Liver (tissue), 7 donors: ENCODE measurements at regions not wholly inside any gene's neighbourhood (a gene's known extent, or its start where the extent isn't known, plus 50 kb on each side); places are given as distances from the start of the nearest gene placed in this dataset.

Experiments used
- DNase-seq: peaks from one replicate; pipeline ENCODE4 v3.0.0-alpha.2; 2017; ENCODE audit warnings: low spot score
- H3K27ac ChIP-seq, 2 donors: one replicate each; pipeline ENCODE4 v1.7.0; 2013; ENCODE audit warnings: inconsistent platforms in 2 of 2, low read length in 2 of 2, control low read depth in 1 of 2, low read depth in 1 of 2, mild to moderate bottlenecking in 1 of 2
- H3K27me3 ChIP-seq, 4 donors: one replicate each; pipeline versions ENCODE4 v1.6.1 to v1.7.0; 2013; ENCODE audit warnings: low read length in 3 of 4, inconsistent platforms in 1 of 4, mild to moderate bottlenecking in 1 of 4, moderate library complexity in 1 of 4; ENCODE audit not compliant: control insufficient read depth in 4 of 4, insufficient read depth in 4 of 4
- H3K36me3 ChIP-seq, 4 donors: one replicate each; pipeline versions ENCODE4 v1.6.1 to v1.7.0; 2013; ENCODE audit warnings: low read length in 3 of 4, mild to moderate bottlenecking in 3 of 4, low read depth in 1 of 4, moderate library complexity in 1 of 4; ENCODE audit not compliant: control insufficient read depth in 4 of 4, insufficient read depth in 3 of 4
- H3K4me1 ChIP-seq, 4 donors: one replicate each; pipeline versions ENCODE4 v1.6.1 to v1.7.0; 2013; ENCODE audit warnings: low read length in 3 of 4, mild to moderate bottlenecking in 3 of 4, moderate library complexity in 1 of 4; ENCODE audit not compliant: control insufficient read depth in 4 of 4, insufficient read depth in 4 of 4
- H3K4me3 ChIP-seq, 3 donors: one replicate each; pipeline versions ENCODE4 v1.6.1 to v1.7.0; 2013; ENCODE audit warnings: low read length in 3 of 3, control low read depth in 1 of 3, low read depth in 1 of 3, mild to moderate bottlenecking in 1 of 3
- H3K9ac ChIP-seq, 2 donors: one replicate each; pipeline ENCODE4 v1.7.0; 2013; ENCODE audit warnings: low read length in 2 of 2, mild to moderate bottlenecking in 2 of 2, moderate library complexity in 2 of 2, control low read depth in 1 of 2, low read depth in 1 of 2
- H3K9me3 ChIP-seq, 4 donors: one replicate each; pipeline versions ENCODE4 v1.6.1 to v1.7.0; 2013; ENCODE audit warnings: low read length in 3 of 4; ENCODE audit not compliant: control insufficient read depth in 4 of 4
- EGR1 ChIP-seq, 2 donors: IDR thresholded peaks; 2 replicates each; pipeline ENCODE4 v1.6.1; 2016 to 2018; ENCODE audit warnings: antibody characterized with exemption in 2 of 2, low read depth in 2 of 2
- FOXA1 ChIP-seq: IDR thresholded peaks from 2 replicates; pipeline ENCODE4 v1.6.1; 2016; ENCODE audit warnings: antibody characterized with exemption
- GABPA ChIP-seq, 2 donors: IDR thresholded peaks in 1 of 2; conservative IDR thresholded peaks in 1 of 2; 2 replicates each; pipeline ENCODE4 v1.6.1; 2016; ENCODE audit warnings: antibody characterized with exemption in 2 of 2, mild to moderate bottlenecking in 1 of 2, moderate library complexity in 1 of 2
- HNF4A ChIP-seq, 2 donors: conservative IDR thresholded peaks; 2 replicates each; pipeline ENCODE4 v1.6.1; 2016; ENCODE audit warnings: antibody characterized with exemption in 2 of 2, mild to moderate bottlenecking in 2 of 2
- HNF4G ChIP-seq: IDR thresholded peaks from 2 replicates; pipeline ENCODE4 v1.6.1; 2016; ENCODE audit warnings: antibody characterized with exemption
- JUND ChIP-seq, 2 donors: IDR thresholded peaks; 2 replicates each; pipeline ENCODE4 v1.6.1; 2016; ENCODE audit warnings: antibody characterized with exemption in 2 of 2
- NR2F2 ChIP-seq: IDR thresholded peaks from 2 replicates; pipeline ENCODE4 v1.6.1; 2016; ENCODE audit warnings: antibody characterized with exemption
- RAD21 ChIP-seq, 2 donors: IDR thresholded peaks; 2 replicates each; pipeline ENCODE4 v1.6.1; 2016; ENCODE audit warnings: antibody characterized with exemption in 2 of 2, mild to moderate bottlenecking in 2 of 2
- RXRA ChIP-seq, 2 donors: IDR thresholded peaks; 2 replicates each; pipeline ENCODE4 v1.6.1; 2017 to 2018; ENCODE audit warnings: antibody characterized with exemption in 2 of 2, mild to moderate bottlenecking in 1 of 2
- SP1 ChIP-seq: IDR thresholded peaks from 2 replicates; pipeline ENCODE4 v1.6.1; 2018; ENCODE audit warnings: antibody characterized with exemption, mild to moderate bottlenecking
- TAF1 ChIP-seq: conservative IDR thresholded peaks from 2 replicates; pipeline ENCODE4 v1.6.1; 2016; ENCODE audit warnings: antibody characterized with exemption, mild to moderate bottlenecking
- YY1 ChIP-seq: IDR thresholded peaks from 2 replicates; pipeline ENCODE4 v1.6.1; 2016; ENCODE audit warnings: antibody characterized with exemption, mild to moderate bottlenecking
- WGBS: extraction: QIAGEN DNeasy Blood & Tissue Kit; methylation state at CpG from one replicate; pipeline ENCODE4 v1.1.7; 2013; 5-methylcytosine and 5-hydroxymethylcytosine counted together
- TF ChIP-seq, protein P1 (sequence below): IDR thresholded peaks from 2 replicates; pipeline ENCODE4 v1.6.1; 2016; ENCODE audit warnings: antibody characterized with exemption, mild to moderate bottlenecking
- TF ChIP-seq, protein P2 (sequence below): IDR thresholded peaks from 2 replicates; pipeline ENCODE4 v1.6.1; 2016; ENCODE audit warnings: antibody characterized with exemption
- TF ChIP-seq, protein P3 (sequence below): IDR thresholded peaks from 2 replicates; pipeline ENCODE4 v1.6.1; 2016; ENCODE audit warnings: antibody characterized with exemption
- TF ChIP-seq, protein P4 (sequence below): IDR thresholded peaks from 2 replicates; pipeline ENCODE4 v1.6.1; 2016; ENCODE audit warnings: antibody characterized with exemption
- donor health status: healthy.
- donor health status: healthy.
- donor health status: healthy.
- donor health status: healthy.

DNA sequence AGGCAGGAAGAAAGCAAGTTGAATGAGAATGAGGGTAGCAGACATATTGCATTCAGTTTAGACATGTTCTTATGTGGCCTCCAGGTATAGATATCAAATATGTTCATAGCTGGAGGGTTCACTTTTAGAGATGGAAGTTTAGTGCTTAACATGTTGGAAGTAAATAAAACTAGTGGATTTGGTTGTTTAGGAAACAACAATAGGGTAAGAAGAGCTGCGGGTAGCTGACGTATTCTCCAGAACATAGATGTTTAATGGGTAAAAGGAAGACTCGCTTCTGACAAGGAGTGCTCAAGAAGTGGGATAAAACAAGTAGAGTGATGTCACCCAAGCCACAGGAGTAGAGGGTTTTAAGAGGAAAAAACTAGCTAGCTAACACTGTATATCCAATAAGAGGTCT, 128.4 kb upstream of the COL21A1 start (continued):
- TF ChIP-seq, protein P1, sequence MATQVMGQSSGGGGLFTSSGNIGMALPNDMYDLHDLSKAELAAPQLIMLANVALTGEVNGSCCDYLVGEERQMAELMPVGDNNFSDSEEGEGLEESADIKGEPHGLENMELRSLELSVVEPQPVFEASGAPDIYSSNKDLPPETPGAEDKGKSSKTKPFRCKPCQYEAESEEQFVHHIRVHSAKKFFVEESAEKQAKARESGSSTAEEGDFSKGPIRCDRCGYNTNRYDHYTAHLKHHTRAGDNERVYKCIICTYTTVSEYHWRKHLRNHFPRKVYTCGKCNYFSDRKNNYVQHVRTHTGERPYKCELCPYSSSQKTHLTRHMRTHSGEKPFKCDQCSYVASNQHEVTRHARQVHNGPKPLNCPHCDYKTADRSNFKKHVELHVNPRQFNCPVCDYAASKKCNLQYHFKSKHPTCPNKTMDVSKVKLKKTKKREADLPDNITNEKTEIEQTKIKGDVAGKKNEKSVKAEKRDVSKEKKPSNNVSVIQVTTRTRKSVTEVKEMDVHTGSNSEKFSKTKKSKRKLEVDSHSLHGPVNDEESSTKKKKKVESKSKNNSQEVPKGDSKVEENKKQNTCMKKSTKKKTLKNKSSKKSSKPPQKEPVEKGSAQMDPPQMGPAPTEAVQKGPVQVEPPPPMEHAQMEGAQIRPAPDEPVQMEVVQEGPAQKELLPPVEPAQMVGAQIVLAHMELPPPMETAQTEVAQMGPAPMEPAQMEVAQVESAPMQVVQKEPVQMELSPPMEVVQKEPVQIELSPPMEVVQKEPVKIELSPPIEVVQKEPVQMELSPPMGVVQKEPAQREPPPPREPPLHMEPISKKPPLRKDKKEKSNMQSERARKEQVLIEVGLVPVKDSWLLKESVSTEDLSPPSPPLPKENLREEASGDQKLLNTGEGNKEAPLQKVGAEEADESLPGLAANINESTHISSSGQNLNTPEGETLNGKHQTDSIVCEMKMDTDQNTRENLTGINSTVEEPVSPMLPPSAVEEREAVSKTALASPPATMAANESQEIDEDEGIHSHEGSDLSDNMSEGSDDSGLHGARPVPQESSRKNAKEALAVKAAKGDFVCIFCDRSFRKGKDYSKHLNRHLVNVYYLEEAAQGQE, result no peak
- no peak for TF ChIP-seq JUND (IDR thresholded peaks at IDR 0.05)
- no peak for TF ChIP-seq GABPA (IDR thresholded peaks at IDR 0.05 in 1 of 2, conservative IDR thresholded peaks at IDR 0.05 in 1 of 2)
- TF ChIP-seq, protein P2, sequence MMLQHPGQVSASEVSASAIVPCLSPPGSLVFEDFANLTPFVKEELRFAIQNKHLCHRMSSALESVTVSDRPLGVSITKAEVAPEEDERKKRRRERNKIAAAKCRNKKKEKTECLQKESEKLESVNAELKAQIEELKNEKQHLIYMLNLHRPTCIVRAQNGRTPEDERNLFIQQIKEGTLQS, result no peak
- TF ChIP-seq RXRA (IDR thresholded peaks at IDR 0.05), result no peak

DNA sequence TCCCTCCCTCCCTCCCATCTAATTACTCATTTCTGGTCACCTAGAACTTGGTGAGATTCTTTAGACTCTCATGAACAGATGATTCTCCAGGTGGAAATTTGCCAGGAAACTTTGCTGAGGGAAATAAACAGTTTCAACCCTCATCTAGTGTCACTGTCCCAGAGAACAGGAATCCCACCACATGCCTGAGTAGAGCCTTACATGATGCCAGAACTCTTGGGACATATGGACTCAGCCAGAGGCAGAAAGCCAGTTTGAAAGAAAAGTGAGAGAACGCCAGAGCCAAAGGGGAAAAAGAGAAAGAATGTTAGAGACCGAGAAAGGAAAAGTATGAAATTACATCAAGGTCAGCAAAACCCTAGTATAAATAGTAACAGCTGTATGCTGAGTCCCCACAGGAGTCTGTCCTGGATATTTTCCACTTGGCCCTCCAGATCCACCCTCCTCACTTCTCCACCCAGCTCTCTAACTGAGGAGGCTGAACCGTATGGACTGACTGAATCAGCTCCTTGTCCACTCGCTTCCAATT, 127.5 kb upstream of the COL21A1 start:
- DNase-seq, result no peak
- WGBS, result 90% methylated on average over 4 of the region's 4 CpGs
- H3K36me3 ChIP-seq, result no peaks in the 10 kb centered on the region
- H3K4me1 ChIP-seq, result peaks cover 2 to 15% (median 11%) of the 10 kb centered on the region in 4 donors
- no peaks in the 10 kb centered on the region for H3K27me3 ChIP-seq
- H3K4me3 ChIP-seq, result no peak overlapping the region
- no peaks in the 10 kb centered on the region for H3K9me3 ChIP-seq
- no peak overlapping the region for H3K9ac ChIP-seq
- TF ChIP-seq NR2F2 (peak; percentile 25), RAD21 (IDR thresholded peaks at IDR 0.05) (no peak), EGR1 (IDR thresholded peaks at IDR 0.05; ENCODE audit: low read depth in 2 of 2) (no peak), YY1 (no peak), SP1 (peak; percentile 29), RXRA (IDR thresholded peaks at IDR 0.05) (peak; percentile 51 to 58)
- TF ChIP-seq, protein P3, sequence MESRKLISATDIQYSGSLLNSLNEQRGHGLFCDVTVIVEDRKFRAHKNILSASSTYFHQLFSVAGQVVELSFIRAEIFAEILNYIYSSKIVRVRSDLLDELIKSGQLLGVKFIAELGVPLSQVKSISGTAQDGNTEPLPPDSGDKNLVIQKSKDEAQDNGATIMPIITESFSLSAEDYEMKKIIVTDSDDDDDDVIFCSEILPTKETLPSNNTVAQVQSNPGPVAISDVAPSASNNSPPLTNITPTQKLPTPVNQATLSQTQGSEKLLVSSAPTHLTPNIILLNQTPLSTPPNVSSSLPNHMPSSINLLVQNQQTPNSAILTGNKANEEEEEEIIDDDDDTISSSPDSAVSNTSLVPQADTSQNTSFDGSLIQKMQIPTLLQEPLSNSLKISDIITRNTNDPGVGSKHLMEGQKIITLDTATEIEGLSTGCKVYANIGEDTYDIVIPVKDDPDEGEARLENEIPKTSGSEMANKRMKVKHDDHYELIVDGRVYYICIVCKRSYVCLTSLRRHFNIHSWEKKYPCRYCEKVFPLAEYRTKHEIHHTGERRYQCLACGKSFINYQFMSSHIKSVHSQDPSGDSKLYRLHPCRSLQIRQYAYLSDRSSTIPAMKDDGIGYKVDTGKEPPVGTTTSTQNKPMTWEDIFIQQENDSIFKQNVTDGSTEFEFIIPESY, result no peak
- no peak overlapping the region for H3K27ac ChIP-seq

DNA sequence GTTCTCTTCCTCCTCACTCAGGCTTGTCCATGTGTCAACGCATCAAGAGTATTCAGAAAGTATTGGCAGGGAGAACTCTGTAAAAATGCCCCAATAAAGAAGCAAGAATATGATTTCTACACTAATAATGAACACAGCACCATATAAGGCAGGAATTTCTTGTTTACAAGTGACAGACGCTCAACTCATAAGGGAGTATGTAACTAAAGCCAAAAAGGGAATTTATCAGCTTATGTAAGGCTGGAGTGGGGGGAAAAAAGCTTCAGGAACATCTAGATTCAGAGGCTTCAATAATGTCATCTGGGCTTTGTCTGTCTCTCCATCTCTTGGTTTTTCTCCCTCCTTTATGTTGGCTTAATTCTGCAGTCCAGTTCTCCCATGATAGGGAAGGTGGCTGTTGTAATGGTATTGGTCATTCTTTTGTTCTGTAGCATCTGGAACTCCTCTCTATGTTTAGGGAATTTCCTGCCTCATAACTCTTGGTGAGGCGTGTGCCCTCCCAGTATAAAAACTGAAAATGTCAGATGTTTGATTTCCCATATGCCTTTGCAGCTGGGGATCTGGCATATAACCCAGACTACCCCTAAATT, 125.1 kb upstream of the COL21A1 start:
- peaks cover 2 to 18% (median 15%) of the 10 kb centered on the region in 4 donors for H3K4me1 ChIP-seq
- TF ChIP-seq JUND (IDR thresholded peaks at IDR 0.05) (no peak), HNF4A (conservative IDR thresholded peaks at IDR 0.05) (no peak), FOXA1 (no peak), RXRA (IDR thresholded peaks at IDR 0.05) (no peak), GABPA (IDR thresholded peaks at IDR 0.05 in 1 of 2, conservative IDR thresholded peaks at IDR 0.05 in 1 of 2) (no peak), RAD21 (IDR thresholded peaks at IDR 0.05) (no peak), HNF4G (no peak), TAF1 (no peak), SP1 (no peak)
- TF ChIP-seq, protein P1, result no peak
- TF ChIP-seq, protein P3, result no peak
- TF ChIP-seq, protein P2, result no peak
- TF ChIP-seq, protein P4, sequence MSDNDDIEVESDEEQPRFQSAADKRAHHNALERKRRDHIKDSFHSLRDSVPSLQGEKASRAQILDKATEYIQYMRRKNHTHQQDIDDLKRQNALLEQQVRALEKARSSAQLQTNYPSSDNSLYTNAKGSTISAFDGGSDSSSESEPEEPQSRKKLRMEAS, result no peak
- no peak overlapping the region for H3K9ac ChIP-seq
- no peaks in the 10 kb centered on the region for H3K36me3 ChIP-seq
- 84% methylated on average over 3 of the region's 3 CpGs for WGBS
- DNase-seq, result no peak
- H3K4me3 ChIP-seq, result no peak overlapping the region
- no peaks in the 10 kb centered on the region for H3K27me3 ChIP-seq
- H3K9me3 ChIP-seq, result no peaks in the 10 kb centered on the region
- peak overlapping the region in 1 of 2 donors; percentile 11 for H3K27ac ChIP-seq
